GM18508 (cell line): ENCODE measurements at regions not wholly inside any gene's neighbourhood (a gene's known extent, or its start where the extent isn't known, plus 50 kb on each side); places are given as distances from the start of the nearest gene placed in this dataset.
"Not testable (repeated sequence)": the region's sequence is repeated elsewhere in the genome, so short reads cannot be mapped to it uniquely, and the experiment has no call there.

Source experiments
- ATAC-seq: cut with Tn5 transposase; IDR thresholded peaks from one replicate; pipeline ENCODE4 v1.9.1; 2021; ENCODE audit warnings: moderate number of reproducible peaks; ENCODE audit not compliant: insufficient read depth, unreplicated experiment

DNA sequence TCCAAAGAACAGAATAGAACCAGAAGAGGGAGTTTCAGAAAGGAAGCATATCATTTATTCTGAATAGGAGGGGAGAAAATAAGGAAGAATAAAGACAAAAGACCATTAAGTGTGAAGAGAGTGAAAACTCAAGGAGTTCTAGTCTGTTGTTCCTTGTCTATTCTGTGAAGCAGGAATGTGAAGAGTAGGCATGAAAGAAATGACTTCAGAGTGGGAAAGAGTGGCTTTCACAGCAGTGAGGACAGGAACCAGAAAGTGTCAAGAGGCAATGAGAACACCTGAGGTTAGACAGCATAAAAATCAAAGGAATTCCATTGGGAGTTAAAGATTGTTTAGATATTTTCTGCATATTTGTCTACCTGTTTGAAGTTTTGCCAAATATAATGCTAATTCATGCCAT, 768.8 kb upstream of the GRAMD2B start:
- no peak for ATAC-seq

- ATAC-seq, result no peak
Measured at GRCh38 chr5:125655156-125655555, 768.1 kb upstream of the GRAMD2B start.

- ATAC-seq, result no peak
Measured at GRCh38 chr5:125657936-125658335, 765.3 kb upstream of the GRAMD2B start.

- ATAC-seq, result no peak
Measured at GRCh38 chr5:125659316-125660023, 763.7 kb upstream of the GRAMD2B start.

- no peak for ATAC-seq
Measured at GRCh38 chr5:125660231-125660895, 762.8 kb upstream of the GRAMD2B start.

GRCh38 chr5:125661584-125661983, 761.6 kb upstream of the GRAMD2B start:
- ATAC-seq, result no peak

- ATAC-seq, result no peak
Measured at GRCh38 chr5:125668884-125669283, 754.3 kb upstream of the GRAMD2B start.

DNA sequence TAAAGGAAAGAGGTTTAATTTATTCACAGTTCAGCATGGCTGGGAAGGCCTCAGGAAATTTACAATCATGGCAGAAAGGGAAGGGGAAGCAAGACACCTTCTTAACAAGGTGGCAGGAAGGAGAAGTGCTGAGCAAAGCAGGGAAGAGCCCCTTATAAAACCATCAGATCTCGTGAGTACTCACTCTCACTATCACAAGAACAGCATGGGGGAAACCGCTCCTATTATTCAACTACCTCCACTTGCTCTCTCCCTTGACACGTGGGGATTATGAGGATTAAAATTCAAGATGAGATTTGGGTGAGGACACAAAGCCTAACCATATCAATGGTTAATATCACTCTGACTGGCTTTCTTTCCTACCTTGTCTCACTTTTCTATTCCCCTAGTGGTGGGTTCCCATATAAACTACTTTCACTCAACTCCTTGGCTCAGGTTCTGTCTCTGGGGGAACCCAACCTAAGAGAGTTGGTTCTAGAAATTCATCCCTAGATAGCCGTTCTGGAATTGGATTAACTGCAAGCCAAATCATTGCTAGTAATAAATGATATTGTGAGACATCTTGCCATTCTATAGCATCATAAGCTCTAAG, 749.8 kb upstream of the GRAMD2B start:
- no peak for ATAC-seq

DNA sequence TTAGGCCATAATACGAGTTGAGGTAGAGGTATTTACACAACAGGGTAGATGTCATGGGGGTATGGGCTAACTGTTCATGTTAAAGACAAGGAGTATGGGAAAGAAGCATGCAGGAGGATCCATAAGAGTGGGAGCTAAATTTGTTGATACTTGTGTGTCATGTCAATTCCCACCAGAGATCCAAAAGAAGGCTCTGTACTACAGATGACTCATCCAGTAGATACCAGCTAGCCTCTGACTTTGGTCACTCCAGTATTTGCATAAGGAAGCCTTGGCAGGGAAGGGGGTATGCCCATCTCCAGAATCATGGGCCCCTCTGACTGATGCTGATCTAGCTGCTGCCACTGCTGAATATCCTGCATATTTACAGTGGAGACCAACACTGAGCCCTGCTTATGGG, 743.7 kb upstream of the GRAMD2B start:
- ATAC-seq, result no peak

DNA sequence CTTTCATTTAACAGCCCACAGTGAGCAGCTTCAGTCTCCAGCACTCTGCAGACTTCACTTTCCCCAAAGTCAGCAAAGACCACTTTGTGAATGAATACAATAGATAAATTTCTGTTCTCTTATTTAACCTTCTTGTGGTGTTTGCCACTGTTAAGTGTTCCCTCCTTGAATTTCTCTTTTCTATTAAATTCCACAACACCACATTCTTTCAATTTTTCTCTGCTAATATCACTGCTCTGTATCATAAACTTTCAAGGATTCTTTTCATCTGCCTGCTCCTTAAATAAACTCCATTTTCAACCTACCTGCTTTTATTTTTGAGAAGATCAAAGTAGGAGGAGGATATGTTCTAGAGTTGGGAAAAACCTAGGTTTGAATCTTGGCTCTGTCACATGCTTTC, 739.5 kb upstream of the GRAMD2B start:
- no peak for ATAC-seq

DNA sequence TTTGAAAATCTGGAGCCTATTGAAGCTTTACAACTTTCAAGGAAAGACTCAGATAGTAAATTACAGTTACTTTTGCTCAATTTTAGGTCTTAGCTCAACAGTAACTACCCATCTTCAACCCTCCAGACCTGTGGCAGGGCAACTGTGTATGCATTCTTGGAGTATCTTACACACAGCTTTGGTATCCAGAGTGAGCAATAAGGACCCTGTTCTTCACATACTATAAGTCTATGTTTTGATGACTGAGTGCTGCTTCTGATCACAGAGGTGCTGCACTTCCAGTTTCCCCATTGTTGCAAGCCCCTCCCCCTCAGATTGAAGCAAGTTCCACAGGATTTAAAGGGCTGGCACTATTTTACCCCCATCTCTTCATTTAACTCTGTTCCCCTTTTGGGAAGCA, 737.4 kb upstream of the GRAMD2B start:
- no peak for ATAC-seq

- not testable (repeated sequence) for ATAC-seq
Measured at GRCh38 chr5:125691738-125692530, 731.3 kb upstream of the GRAMD2B start.

DNA sequence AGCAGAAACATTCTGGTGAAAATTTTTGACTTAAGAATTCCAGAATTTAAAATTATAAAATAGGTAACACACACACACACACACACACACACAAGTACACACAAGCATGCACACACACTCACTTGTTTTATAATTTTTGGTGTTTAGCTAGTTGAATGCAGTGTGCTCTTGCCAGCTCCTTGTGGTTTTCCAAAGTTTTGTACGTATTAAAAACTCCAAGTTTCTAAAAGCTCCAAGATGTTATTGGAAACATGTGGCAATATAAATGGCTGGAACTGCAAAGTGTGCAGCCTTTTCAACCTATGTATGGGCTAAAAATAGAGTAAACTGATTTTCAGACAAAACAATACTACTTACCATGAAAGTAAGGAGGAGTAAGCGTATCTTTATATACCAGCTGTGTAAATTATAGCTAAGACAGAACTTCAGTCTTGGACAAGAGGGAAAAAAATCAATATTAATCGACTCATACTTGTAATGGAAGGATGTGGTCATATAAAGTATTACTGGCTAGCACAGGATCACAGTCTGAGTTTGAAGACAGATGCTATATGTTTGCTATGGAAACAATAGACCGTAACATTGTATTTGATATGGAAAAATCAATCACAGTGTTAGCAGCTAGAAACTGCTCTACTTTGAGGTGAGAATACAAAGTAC, 727.1 kb upstream of the GRAMD2B start:
- no peak for ATAC-seq

- ATAC-seq, result no peak
Measured at GRCh38 chr5:125696762-125697161, 726.4 kb upstream of the GRAMD2B start.

DNA sequence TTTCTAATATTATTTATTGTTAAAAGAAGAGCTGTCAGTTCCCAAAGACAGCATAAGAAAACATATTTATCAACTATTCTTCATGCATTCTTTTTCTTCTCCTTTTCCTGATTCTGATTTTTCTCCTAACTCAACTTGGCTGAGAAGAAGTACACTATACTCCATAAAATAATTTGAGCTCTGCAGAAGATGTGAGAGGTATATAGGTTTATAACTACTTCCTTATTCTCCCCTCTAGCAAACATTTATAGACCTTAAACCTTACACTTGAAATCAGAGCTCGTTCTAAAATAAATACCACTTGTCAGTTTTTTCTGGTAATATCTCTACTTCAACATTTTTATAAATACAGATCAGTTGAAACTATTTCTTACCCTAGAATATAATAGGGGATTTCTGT, 724.8 kb upstream of the GRAMD2B start:
- no peak for ATAC-seq

DNA sequence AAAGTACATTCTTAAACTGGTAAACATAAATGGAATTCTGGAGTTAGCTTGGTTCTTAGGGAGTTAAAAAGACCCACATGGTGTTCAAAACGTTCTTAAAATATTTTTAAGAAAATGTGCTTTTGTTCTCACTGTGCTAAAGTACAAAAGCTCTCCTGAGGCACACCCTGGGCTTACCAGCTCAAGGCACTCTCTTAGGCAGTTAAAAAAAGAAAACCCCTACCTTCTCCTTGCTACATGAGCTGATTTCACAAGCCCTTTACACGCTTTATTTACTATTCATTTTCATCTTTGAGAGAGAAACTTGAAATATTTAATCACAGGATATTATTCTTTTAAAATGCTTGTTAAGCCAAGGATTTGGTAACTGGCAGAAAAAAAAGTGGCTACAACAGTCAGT, 723.3 kb upstream of the GRAMD2B start:
- ATAC-seq, result no peak

DNA sequence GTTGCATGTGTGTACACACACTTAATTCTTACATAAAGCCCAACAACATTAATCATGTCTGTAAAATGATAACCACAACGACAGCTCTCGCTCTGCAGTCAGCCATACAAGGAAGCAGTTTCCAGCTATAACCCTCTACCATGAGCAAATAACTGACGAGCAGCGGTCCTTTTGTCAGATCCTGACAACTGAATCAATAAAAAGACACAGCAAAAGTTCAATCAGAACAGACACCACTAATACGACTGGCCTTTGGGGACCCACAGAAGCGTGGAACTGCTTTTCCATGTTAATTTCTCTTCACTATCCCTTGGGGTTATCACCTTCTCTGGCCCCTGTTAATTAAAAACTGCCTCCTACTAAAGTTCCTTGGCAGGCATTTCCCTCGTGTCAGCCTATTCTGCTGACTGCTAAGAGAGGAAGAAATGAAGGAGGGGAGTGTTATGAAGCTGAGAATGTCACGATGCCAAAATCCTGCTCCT, 722.8 kb upstream of the GRAMD2B start:
- ATAC-seq, result no peak

DNA sequence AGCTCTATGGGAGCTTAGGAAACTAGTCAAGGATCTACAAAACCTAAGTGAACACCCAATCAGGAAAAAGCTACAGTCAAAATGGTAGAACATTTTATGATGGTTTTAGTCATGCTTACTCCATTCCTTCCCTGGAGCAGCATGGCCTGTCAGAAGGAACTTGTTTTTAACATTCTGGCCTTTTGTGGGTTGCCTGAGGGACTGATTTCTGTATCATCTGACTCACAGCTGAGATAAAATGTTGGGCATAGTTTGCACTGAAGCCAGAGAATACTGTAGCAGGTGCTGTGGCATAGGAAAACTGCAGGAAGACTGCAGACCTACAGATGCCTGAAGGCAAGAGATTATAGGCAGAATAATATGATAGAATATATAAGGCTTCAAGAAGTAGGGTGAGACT, 719.6 kb upstream of the GRAMD2B start:
- ATAC-seq, result no peak

GRCh38 chr5:125704888-125705287, 718.3 kb upstream of the GRAMD2B start:
- ATAC-seq, result no peak

- ATAC-seq, result no peak
Measured at GRCh38 chr5:125708583-125708982, 714.6 kb upstream of the GRAMD2B start.
